ENCODE measurements at regions not wholly inside any gene's neighbourhood (a gene's known extent, or its start where the extent isn't known, plus 50 kb on each side); places are given as distances from the start of the nearest gene placed in this dataset.

DNA sequence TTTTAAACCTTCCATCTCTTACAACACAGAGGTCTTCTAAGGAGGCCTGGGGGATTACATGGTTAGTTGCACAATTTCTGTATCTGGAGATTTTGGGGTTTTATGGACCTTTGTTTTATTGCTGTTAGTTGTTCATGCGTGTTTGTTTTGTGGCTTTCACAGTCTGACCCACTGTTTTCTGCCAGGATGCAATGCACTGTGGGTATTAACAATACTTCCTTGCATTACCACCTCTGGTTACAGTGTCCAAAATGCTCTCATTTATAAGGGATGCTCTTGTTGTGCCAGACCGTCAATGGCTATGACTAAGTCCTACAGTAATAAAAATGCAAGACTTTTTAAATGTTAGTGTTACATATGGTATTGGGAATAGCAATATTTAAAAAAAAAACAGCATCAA lies 730.2 kb downstream of the KCTD8 start:
- ATAC-seq (no peak), DNase-seq (no peak)
- H3K4me3 ChIP-seq, result no peak overlapping the region
- H3K36me3 ChIP-seq, result no peaks in the 10 kb centered on the region
- no peaks in the 10 kb centered on the region for H3K27me3 ChIP-seq
- intact Hi-C loops (cut with DNase I), result no loop called here
- TF ChIP-seq, protein P1, sequence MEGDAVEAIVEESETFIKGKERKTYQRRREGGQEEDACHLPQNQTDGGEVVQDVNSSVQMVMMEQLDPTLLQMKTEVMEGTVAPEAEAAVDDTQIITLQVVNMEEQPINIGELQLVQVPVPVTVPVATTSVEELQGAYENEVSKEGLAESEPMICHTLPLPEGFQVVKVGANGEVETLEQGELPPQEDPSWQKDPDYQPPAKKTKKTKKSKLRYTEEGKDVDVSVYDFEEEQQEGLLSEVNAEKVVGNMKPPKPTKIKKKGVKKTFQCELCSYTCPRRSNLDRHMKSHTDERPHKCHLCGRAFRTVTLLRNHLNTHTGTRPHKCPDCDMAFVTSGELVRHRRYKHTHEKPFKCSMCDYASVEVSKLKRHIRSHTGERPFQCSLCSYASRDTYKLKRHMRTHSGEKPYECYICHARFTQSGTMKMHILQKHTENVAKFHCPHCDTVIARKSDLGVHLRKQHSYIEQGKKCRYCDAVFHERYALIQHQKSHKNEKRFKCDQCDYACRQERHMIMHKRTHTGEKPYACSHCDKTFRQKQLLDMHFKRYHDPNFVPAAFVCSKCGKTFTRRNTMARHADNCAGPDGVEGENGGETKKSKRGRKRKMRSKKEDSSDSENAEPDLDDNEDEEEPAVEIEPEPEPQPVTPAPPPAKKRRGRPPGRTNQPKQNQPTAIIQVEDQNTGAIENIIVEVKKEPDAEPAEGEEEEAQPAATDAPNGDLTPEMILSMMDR (IDR thresholded peaks at IDR 0.05), result no peak
- H3K9me3 ChIP-seq, result peaks cover 0 to 13% (median 0%) of the 10 kb centered on the region in 11 donors
- no peak overlapping the region for H3K27ac ChIP-seq
- 84 to 93% methylated on average over 2 of the region's 2 CpGs for WGBS, 2 donors
- no peaks in the 10 kb centered on the region for H3K4me1 ChIP-seq

DNA sequence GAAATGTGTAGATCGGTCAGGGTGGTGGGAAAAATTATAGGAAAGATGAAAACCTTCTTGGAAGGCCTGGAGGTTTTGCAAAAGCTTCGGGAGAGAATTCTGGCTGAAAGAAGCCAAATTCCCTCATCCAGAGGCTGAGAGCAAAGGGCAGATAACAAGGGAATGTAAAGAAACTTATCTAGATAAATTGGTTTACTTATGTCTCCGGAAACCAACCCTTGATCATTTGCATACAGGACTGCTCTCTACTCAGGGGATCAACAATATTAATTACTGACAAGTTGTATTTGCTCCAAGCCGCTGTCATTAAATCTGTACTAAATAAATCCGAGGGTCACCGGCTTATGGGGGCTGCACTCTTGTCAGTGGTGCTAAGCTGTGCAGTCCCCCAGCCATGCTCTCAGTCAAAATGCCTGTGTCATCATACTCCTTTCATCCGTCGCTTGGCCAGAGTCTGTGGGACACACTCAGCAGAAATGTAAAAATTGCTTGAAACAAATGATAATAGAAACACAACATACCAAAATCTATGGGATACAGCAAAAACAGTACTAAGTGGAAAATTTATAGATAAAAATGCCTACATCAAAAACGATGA lies 715.7 kb downstream of the KCTD8 start:
- peaks cover 0 to 45% (median 0%) of the 10 kb centered on the region in 11 donors for H3K9me3 ChIP-seq
- H3K4me3 ChIP-seq, result no peak overlapping the region
- H3K27ac ChIP-seq, result no peak overlapping the region
- 60 to 67% methylated on average over 9 of the region's 9 CpGs for WGBS, 2 donors
- DNase-seq (no peak), ATAC-seq (no peak)
- intact Hi-C loops (cut with DNase I), result no loop called here
- H3K27me3 ChIP-seq, result no peaks in the 10 kb centered on the region
- no peaks in the 10 kb centered on the region for H3K36me3 ChIP-seq
- no peaks in the 10 kb centered on the region for H3K4me1 ChIP-seq
- TF ChIP-seq, protein P1 (IDR thresholded peaks at IDR 0.05), result no peak

DNA sequence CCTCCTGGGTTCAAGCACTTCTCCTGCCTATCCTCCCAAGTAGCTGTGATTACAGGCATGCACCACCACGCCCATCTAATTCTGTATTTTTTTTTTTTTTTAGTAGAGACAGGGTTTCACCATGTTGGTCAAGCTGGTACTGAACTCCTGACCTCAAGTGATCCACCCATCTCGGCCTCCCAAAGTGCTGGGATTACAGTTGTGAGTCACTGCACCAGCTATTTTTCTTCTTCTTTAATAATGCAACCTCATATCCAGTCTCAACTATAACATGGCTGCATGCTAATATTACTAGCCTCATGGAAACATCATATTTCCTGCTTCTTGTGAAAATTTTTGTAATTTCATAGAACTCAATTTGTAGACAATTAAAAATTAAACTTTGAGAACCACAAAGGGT lies 706.5 kb downstream of the KCTD8 start:
- Histone ChIP-seq H3K9me3 (peaks cover 0 to 19% (median 0%) of the 10 kb centered on the region in 11 donors), H3K36me3 (no peaks in the 10 kb centered on the region), H3K4me1 (no peaks in the 10 kb centered on the region), H3K4me3 (no peak overlapping the region), H3K27ac (no peak overlapping the region), H3K27me3 (no peaks in the 10 kb centered on the region)
- TF ChIP-seq, protein P1 (IDR thresholded peaks at IDR 0.05), result no peak
- 55 to 60% methylated on average over 2 of the region's 2 CpGs for WGBS, 2 donors
- intact Hi-C loops (cut with DNase I), result no loop called here
- no peak for ATAC-seq
- no peak for DNase-seq

DNA sequence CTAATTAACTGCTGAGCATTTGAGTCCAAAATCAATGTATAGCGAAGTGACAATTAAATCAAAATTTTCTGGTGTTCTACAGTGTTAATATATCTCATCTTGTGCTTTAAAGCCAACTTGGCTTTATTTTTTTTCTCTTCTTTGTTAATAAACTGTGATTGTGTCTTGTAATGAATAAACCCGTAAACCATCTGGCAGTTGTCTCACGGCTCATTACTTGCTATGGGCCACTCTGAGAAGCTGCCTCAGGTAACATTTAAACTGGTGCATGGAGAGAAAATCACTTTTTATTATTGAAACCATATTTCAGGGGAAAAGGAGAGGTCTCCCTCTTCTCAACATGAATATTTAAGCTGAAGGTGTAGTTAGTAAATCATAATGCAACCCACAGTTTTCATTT lies 694.0 kb downstream of the KCTD8 start:
- Histone ChIP-seq H3K27me3 (no peaks in the 10 kb centered on the region), H3K36me3 (no peaks in the 10 kb centered on the region), H3K27ac (no peak overlapping the region), H3K9me3 (no peaks in the 10 kb centered on the region), H3K4me3 (no peak overlapping the region), H3K4me1 (no peaks in the 10 kb centered on the region)
- no peak for DNase-seq
- ATAC-seq, result no peak
- intact Hi-C loops (cut with DNase I), result no loop called here
- TF ChIP-seq, protein P1 (IDR thresholded peaks at IDR 0.05), result no peak
- 82 to 84% methylated on average over 3 of the region's 3 CpGs for WGBS, 2 donors
